ENCODE measurements at regions not wholly inside any gene's neighbourhood (a gene's known extent, or its start where the extent isn't known, plus 50 kb on each side); places are given as distances from the start of the nearest gene placed in this dataset.
"Not testable (repeated sequence)": the region's sequence is repeated elsewhere in the genome, so short reads cannot be mapped to it uniquely, and the experiment has no call there.

- Mint-ChIP-seq H3K27ac (no peak overlapping the region), H3K4me3 (no peak overlapping the region), H3K36me3 (ENCODE audit: low read depth) (peaks cover 3% of the 10 kb centered on the region), H3K4me1 (no peaks in the 10 kb centered on the region), H3K9me3 (peaks cover 4% of the 10 kb centered on the region), H3K27me3 (no peaks in the 10 kb centered on the region)
- CTCF ChIA-PET, result interaction anchor here (0.6 kb wide), 1 partner anchor 125 kb away, joined by 3 read pairs; no protein-coding TSS in a partner anchor
- DNase-seq, result no peak
- POLR2A ChIA-PET, result no interaction called here
Observed at GRCh38 chrX:81348388-81348787, 146.5 kb downstream of the SH3BGRL start.

- peaks cover 3% of the 10 kb centered on the region for H3K9me3 Mint-ChIP-seq
- H3K27ac Mint-ChIP-seq, result no peak overlapping the region
- DNase-seq, result no peak
- no peak overlapping the region for H3K4me3 Mint-ChIP-seq
- POLR2A ChIA-PET, result no interaction called here
- CTCF ChIA-PET, result no interaction called here
- no peaks in the 10 kb centered on the region for H3K36me3 Mint-ChIP-seq (ENCODE audit: low read depth)
- no peaks in the 10 kb centered on the region for H3K27me3 Mint-ChIP-seq
- no peaks in the 10 kb centered on the region for H3K4me1 Mint-ChIP-seq
Observed at GRCh38 chrX:81354954-81355353, 153.1 kb downstream of the SH3BGRL start.

- no peaks in the 10 kb centered on the region for H3K4me1 Mint-ChIP-seq
- ChIA-PET CTCF (no interaction called here), POLR2A (no interaction called here)
- no peaks in the 10 kb centered on the region for H3K27me3 Mint-ChIP-seq
- DNase-seq, result no peak
- peaks cover 3% of the 10 kb centered on the region for H3K9me3 Mint-ChIP-seq
- H3K4me3 Mint-ChIP-seq, result no peak overlapping the region
- no peaks in the 10 kb centered on the region for H3K36me3 Mint-ChIP-seq (ENCODE audit: low read depth)
- no peak overlapping the region for H3K27ac Mint-ChIP-seq
Observed at GRCh38 chrX:81355436-81355835, 153.5 kb downstream of the SH3BGRL start.

- Mint-ChIP-seq H3K9me3 (no peaks in the 10 kb centered on the region), H3K4me3 (no peak overlapping the region), H3K36me3 (ENCODE audit: low read depth) (no peaks in the 10 kb centered on the region), H3K27ac (no peak overlapping the region), H3K4me1 (no peaks in the 10 kb centered on the region), H3K27me3 (no peaks in the 10 kb centered on the region)
- ChIA-PET POLR2A (no interaction called here), CTCF (no interaction called here)
- DNase-seq, result no peak
Observed at GRCh38 chrX:81367291-81367690, 165.4 kb downstream of the SH3BGRL start.

GRCh38 chrX:81377329-81377728 is 175.4 kb downstream of the SH3BGRL start:
- DNase-seq, result no peak
- ChIA-PET POLR2A (no interaction called here), CTCF (interaction anchor here (0.9 to 1.2 kb wide), 2 partner anchors 14 to 17 kb away, joined by 3 to 4 read pairs; no protein-coding TSS in a partner anchor)
- Mint-ChIP-seq H3K27ac (no peak overlapping the region), H3K4me1 (no peaks in the 10 kb centered on the region), H3K36me3 (ENCODE audit: low read depth) (no peaks in the 10 kb centered on the region), H3K4me3 (no peak overlapping the region), H3K27me3 (peaks cover 4% of the 10 kb centered on the region), H3K9me3 (no peaks in the 10 kb centered on the region)

- no peak for DNase-seq
- Mint-ChIP-seq H3K36me3 (ENCODE audit: low read depth) (no peaks in the 10 kb centered on the region), H3K4me3 (no peak overlapping the region), H3K27ac (no peak overlapping the region), H3K27me3 (peaks cover 4% of the 10 kb centered on the region), H3K4me1 (no peaks in the 10 kb centered on the region), H3K9me3 (no peaks in the 10 kb centered on the region)
- ChIA-PET POLR2A (no interaction called here), CTCF (interaction anchor here (1.2 kb wide), 1 partner anchor 15 kb away, joined by 4 read pairs; no protein-coding TSS in a partner anchor)
Observed at GRCh38 chrX:81378560-81378959, 176.7 kb downstream of the SH3BGRL start.

- DNase-seq, result no peak
- Mint-ChIP-seq H3K4me1 (no peaks in the 10 kb centered on the region), H3K36me3 (ENCODE audit: low read depth) (no peaks in the 10 kb centered on the region), H3K4me3 (no peak overlapping the region), H3K27ac (no peak overlapping the region), H3K9me3 (no peaks in the 10 kb centered on the region), H3K27me3 (no peaks in the 10 kb centered on the region)
- POLR2A ChIA-PET, result no interaction called here
- CTCF ChIA-PET, result interaction anchor here (0.6 kb wide), 1 partner anchor 132 kb away, joined by 4 read pairs; no protein-coding TSS in a partner anchor
Observed at GRCh38 chrX:81390237-81390636, 188.3 kb downstream of the SH3BGRL start.

GRCh38 chrX:81392396-81392795 is 190.5 kb downstream of the SH3BGRL start:
- CTCF ChIA-PET, result no interaction called here
- Mint-ChIP-seq H3K4me1 (no peaks in the 10 kb centered on the region), H3K9me3 (no peaks in the 10 kb centered on the region)

GRCh38 chrX:81405781-81406180 is 203.9 kb downstream of the SH3BGRL start:
- Mint-ChIP-seq H3K27ac (no peak overlapping the region), H3K36me3 (ENCODE audit: low read depth) (no peaks in the 10 kb centered on the region), H3K27me3 (no peaks in the 10 kb centered on the region), H3K9me3 (no peaks in the 10 kb centered on the region), H3K4me3 (no peak overlapping the region), H3K4me1 (no peaks in the 10 kb centered on the region)
- CTCF ChIA-PET, result no interaction called here
- DNase-seq, result no peak
- POLR2A ChIA-PET, result no interaction called here

More at GRCh38 chrX:81392396-81392795, 190.5 kb downstream of the SH3BGRL start:
- H3K4me3 Mint-ChIP-seq, result no peak overlapping the region
- DNase-seq, result no peak
- no peak overlapping the region for H3K27ac Mint-ChIP-seq
- no peaks in the 10 kb centered on the region for H3K36me3 Mint-ChIP-seq (ENCODE audit: low read depth)
- H3K27me3 Mint-ChIP-seq, result no peaks in the 10 kb centered on the region
- POLR2A ChIA-PET, result no interaction called here

- ChIA-PET POLR2A (no interaction called here), CTCF (interaction anchor here (0.7 kb wide), 1 partner anchor 13 kb away, joined by 3 read pairs; no protein-coding TSS in a partner anchor)
- Mint-ChIP-seq H3K4me3 (no peak overlapping the region), H3K27ac (no peak overlapping the region), H3K4me1 (no peaks in the 10 kb centered on the region), H3K36me3 (ENCODE audit: low read depth) (no peaks in the 10 kb centered on the region), H3K27me3 (no peaks in the 10 kb centered on the region), H3K9me3 (no peaks in the 10 kb centered on the region)
- DNase-seq, result no peak
Observed at GRCh38 chrX:81411517-81411916, 209.6 kb downstream of the SH3BGRL start.

- ChIA-PET POLR2A (no interaction called here), CTCF (interaction anchor here (0.7 kb wide), 1 partner anchor 14 kb away, joined by 3 read pairs; no protein-coding TSS in a partner anchor)
- no peak overlapping the region for H3K27ac Mint-ChIP-seq
- H3K27me3 Mint-ChIP-seq, result no peaks in the 10 kb centered on the region
- H3K4me3 Mint-ChIP-seq, result no peak overlapping the region
- no peak for DNase-seq
- H3K4me1 Mint-ChIP-seq, result no peaks in the 10 kb centered on the region
- no peaks in the 10 kb centered on the region for H3K9me3 Mint-ChIP-seq
- H3K36me3 Mint-ChIP-seq (ENCODE audit: low read depth), result no peaks in the 10 kb centered on the region
Observed at GRCh38 chrX:81412428-81412827, 210.5 kb downstream of the SH3BGRL start.

GRCh38 chrX:81412857-81413256 is 211.0 kb downstream of the SH3BGRL start:
- H3K27ac Mint-ChIP-seq; H3K4me3 Mint-ChIP-seq; CTCF ChIA-PET; H3K9me3 Mint-ChIP-seq; POLR2A ChIA-PET; H3K27me3 Mint-ChIP-seq; H3K36me3 Mint-ChIP-seq (ENCODE audit: low read depth); DNase-seq; H3K4me1 Mint-ChIP-seq: not testable (repeated sequence)

GRCh38 chrX:81414630-81415029 is 212.7 kb downstream of the SH3BGRL start:
- no peaks in the 10 kb centered on the region for H3K36me3 Mint-ChIP-seq (ENCODE audit: low read depth)
- POLR2A ChIA-PET, result no interaction called here
- H3K9me3 Mint-ChIP-seq, result no peaks in the 10 kb centered on the region
- no peak overlapping the region for H3K27ac Mint-ChIP-seq
- H3K4me3 Mint-ChIP-seq, result no peak overlapping the region
- H3K4me1 Mint-ChIP-seq, result no peaks in the 10 kb centered on the region
- CTCF ChIA-PET, result no interaction called here
- no peak for DNase-seq
- no peaks in the 10 kb centered on the region for H3K27me3 Mint-ChIP-seq
